B cell (primary cell): ENCODE measurements at regions not wholly inside any gene's neighbourhood (a gene's known extent, or its start where the extent isn't known, plus 50 kb on each side); places are given as distances from the start of the nearest gene placed in this dataset.

Experiments used
- ATAC-seq: fragments of 200-7000 bp; cut with Tn5 transposase; one replicate; pipeline ENCODE4 v1.10.0; 2021; ENCODE audit warnings: low read depth, mild to moderate bottlenecking, moderate number of reproducible peaks, moderate library complexity
- CTCF ChIA-PET: fragments of 350-600 bp; sonication (Branson Sonifier 250); formaldehyde crosslinking; loops from one replicate; lab custom pipeline; 2021; ENCODE audit warnings: antibody characterized with exemption, inconsistent platforms; lab: Charles Lee
- POLR2A ChIA-PET: fragments of 350-600 bp; sonication (Branson Sonifier 250); formaldehyde crosslinking; loops from one replicate; lab custom pipeline; 2021; ENCODE audit warnings: antibody characterized with exemption; lab: Charles Lee
- DNase-seq: peaks from one replicate; pipeline ENCODE4 v3.0.0; 2013
- H2AFZ ChIP-seq: 2 replicates; pipeline ENCODE4 v1.6.1; 2012; ENCODE audit warnings: mild to moderate bottlenecking, low read depth, low read length; ENCODE audit not compliant: insufficient read depth, poor library complexity, severe bottlenecking
- H3K27ac ChIP-seq, 2 donors: 1 replicate in 1 of 2; 2 replicates in 1 of 2; pipeline ENCODE4 v1.5.1; 2012 to 2013; ENCODE audit warnings: low read length in 2 of 2, mild to moderate bottlenecking in 2 of 2, moderate library complexity in 1 of 2
- H3K27me3 ChIP-seq, 4 experiments: fragments of 200-600 bp in 1 of 4; sonication (generic) in 1 of 4; replicated peaks in 1 of 4; 1 replicate in 2 of 4; 2 replicates in 2 of 4; pipeline versions ENCODE4 v1.6.1 to v1.7.0; 2013 to 2016; ENCODE audit warnings: low read length in 3 of 4, mild to moderate bottlenecking in 2 of 4, mixed read lengths in 1 of 4, moderate library complexity in 1 of 4; ENCODE audit not compliant: insufficient read depth in 4 of 4, control insufficient read depth in 3 of 4; ENCODE audit errors: control extremely low read depth in 1 of 4
- H3K36me3 ChIP-seq, 2 experiments: replicated peaks in 1 of 2; 1 replicate in 1 of 2; 2 replicates in 1 of 2; pipeline versions ENCODE4 v1.6.1 to v1.7.1; 2013; ENCODE audit warnings: low read length in 1 of 2; ENCODE audit not compliant: insufficient read depth in 2 of 2, control insufficient read depth in 1 of 2; ENCODE audit errors: control extremely low read depth in 1 of 2, extremely low read depth in 1 of 2
- H3K4me1 ChIP-seq, 2 donors: fragments of 200-600 bp in 1 of 2; sonication (generic) in 1 of 2; 1 replicate in 1 of 2; 2 replicates in 1 of 2; pipeline versions ENCODE4 v1.5.1 to v1.6.1; 2013 to 2017; ENCODE audit warnings: low read length in 2 of 2; ENCODE audit not compliant: control insufficient read depth in 2 of 2, insufficient read depth in 2 of 2
- H3K4me2 ChIP-seq: replicated peaks from 2 replicates; pipeline ENCODE3; 2012; ENCODE audit warnings: mild to moderate bottlenecking, low read depth, low read length; ENCODE audit not compliant: poor library complexity, severe bottlenecking
- H3K4me3 ChIP-seq, 5 experiments: fragments of 200-600 bp in 1 of 5; sonication (generic) in 1 of 5; 1 replicate in 3 of 5; 2 replicates in 2 of 5; pipeline versions ENCODE4 v1.5.1 to v1.7.0; 2011 to 2016; ENCODE audit warnings: low read length in 4 of 5, mild to moderate bottlenecking in 4 of 5, low read depth in 2 of 5, control low read depth in 1 of 5, moderate library complexity in 1 of 5; ENCODE audit not compliant: insufficient read depth in 1 of 5; ENCODE audit errors: control extremely low read depth in 1 of 5, extremely low read depth in 1 of 5
- H3K79me2 ChIP-seq: fragments of 200-600 bp; sonication (generic); one replicate; pipeline ENCODE4 v1.6.0; 2016; ENCODE audit warnings: low read length; ENCODE audit not compliant: control insufficient read depth, insufficient read depth
- H3K9ac ChIP-seq: fragments of 200-600 bp; sonication (generic); 2 replicates; pipeline ENCODE4 v1.6.1; 2017; ENCODE audit warnings: mild to moderate bottlenecking, low read length, moderate library complexity
- H3K9me3 ChIP-seq, 3 donors: one replicate each; pipeline versions ENCODE4 v1.6.1 to v1.7.1; 2013; ENCODE audit warnings: low read length in 2 of 3; ENCODE audit not compliant: control insufficient read depth in 2 of 3, insufficient read depth in 1 of 3; ENCODE audit errors: control extremely low read depth in 1 of 3
- H4K20me1 ChIP-seq: 2 replicates; pipeline ENCODE4 v1.6.0; 2012; ENCODE audit warnings: mild to moderate bottlenecking, low read length; ENCODE audit not compliant: insufficient read depth, control insufficient read depth, poor library complexity, severe bottlenecking
- H3K27ac Mint-ChIP-seq: one replicate; pipeline ENCODE4 v1.8.0; 2021; ENCODE audit warnings: mixed read lengths
- H3K27me3 Mint-ChIP-seq: one replicate; pipeline ENCODE4 v1.8.0; 2021; ENCODE audit warnings: mixed read lengths
- H3K4me1 Mint-ChIP-seq: one replicate; pipeline ENCODE4 v1.8.0; 2021; ENCODE audit warnings: mixed read lengths
- H3K4me3 Mint-ChIP-seq: one replicate; pipeline ENCODE4 v1.8.0; 2021; ENCODE audit warnings: mixed read lengths
- H3K9me3 Mint-ChIP-seq: one replicate; pipeline ENCODE4 v1.8.0; 2022; ENCODE audit warnings: mixed read lengths; ENCODE audit not compliant: insufficient read depth
- CTCF ChIP-seq: fragments of 200-600 bp; IDR thresholded peaks from one replicate; pipeline ENCODE4 v1.8.0; 2022; ENCODE audit warnings: antibody characterized with exemption, mild to moderate bottlenecking
- EZH2 ChIP-seq: IDR thresholded peaks from 2 replicates; pipeline ENCODE4 v1.6.1; 2012; ENCODE audit warnings: borderline replicate concordance, low read depth, mild to moderate bottlenecking, moderate library complexity, low read length; ENCODE audit not compliant: insufficient read depth, poor library complexity, severe bottlenecking
- WGBS: methylation state at CpG from one replicate; pipeline ENCODE4 v1.1.5; 2013; ENCODE audit warnings: missing lambda C conversion rate; ENCODE audit not compliant: insufficient coverage; 5-methylcytosine and 5-hydroxymethylcytosine counted together
- intact Hi-C: fragments of 100-400 bp; cut with micrococcal nuclease; formaldehyde crosslinking; loops from one replicate; pipeline ENCODE4 v1.10.0; 2022

GRCh38 chr16:13672196-13672595, 247.8 kb upstream of the ERCC4 start:
- ChIA-PET POLR2A (no interaction called here), CTCF (no interaction called here)
- H3K4me2 ChIP-seq: no peak overlapping the region
- H4K20me1 ChIP-seq: no peaks in the 10 kb centered on the region
- H3K4me1 Mint-ChIP-seq: no peaks in the 10 kb centered on the region
- no peak for TF ChIP-seq EZH2
- no peak for TF ChIP-seq CTCF
- no peaks in the 10 kb centered on the region for H3K4me1 ChIP-seq
- no peaks in the 10 kb centered on the region for H3K27me3 Mint-ChIP-seq
- no peak overlapping the region for H3K9ac ChIP-seq
- H3K9me3 ChIP-seq: peaks cover 0 to 1% (median 0%) of the 10 kb centered on the region in 3 donors
- H3K9me3 Mint-ChIP-seq: peaks cover 3% of the 10 kb centered on the region
- H3K36me3 ChIP-seq: no peaks in the 10 kb centered on the region
- H3K4me3 Mint-ChIP-seq: no peak overlapping the region
- ATAC-seq (no peak), DNase-seq (no peak)
- H3K27ac Mint-ChIP-seq: no peak overlapping the region
- H3K27ac ChIP-seq: no peak overlapping the region
- H2AFZ ChIP-seq: no peak overlapping the region
- no peaks in the 10 kb centered on the region for H3K79me2 ChIP-seq
- no CpG with 5 or more reads among the region's 3 CpGs for WGBS
- H3K27me3 ChIP-seq: no peaks in the 10 kb centered on the region
- H3K4me3 ChIP-seq: no peak overlapping the region
- intact Hi-C loops: no loop called here

- Histone ChIP-seq H3K9me3 (peaks cover 0 to 1% (median 0%) of the 10 kb centered on the region in 3 donors), H3K27me3 (no peaks in the 10 kb centered on the region), H3K27ac (no peak overlapping the region), H2AFZ (no peak overlapping the region), H3K4me1 (no peaks in the 10 kb centered on the region), H3K36me3 (no peaks in the 10 kb centered on the region), H3K4me2 (no peak overlapping the region), H4K20me1 (no peaks in the 10 kb centered on the region), H3K4me3 (no peak overlapping the region), H3K9ac (no peak overlapping the region), H3K79me2 (no peaks in the 10 kb centered on the region)
- CTCF ChIA-PET: no interaction called here
- H3K9me3 Mint-ChIP-seq: no peaks in the 10 kb centered on the region
- H3K27ac Mint-ChIP-seq: no peak overlapping the region
- H3K27me3 Mint-ChIP-seq: peaks cover 6% of the 10 kb centered on the region
- DNase-seq (no peak), ATAC-seq (no peak)
- no CpG with 5 or more reads among the region's 1 CpG for WGBS
- intact Hi-C loops: no loop called here
- TF ChIP-seq EZH2: no peak
- no peak for TF ChIP-seq CTCF
- H3K4me3 Mint-ChIP-seq: no peak overlapping the region
- POLR2A ChIA-PET: no interaction called here
- no peaks in the 10 kb centered on the region for H3K4me1 Mint-ChIP-seq
Measured at GRCh38 chr16:13680021-13680889, 239.7 kb upstream of the ERCC4 start.
